ENCODE measurements at regions not wholly inside any gene's neighbourhood (a gene's known extent, or its start where the extent isn't known, plus 50 kb on each side); places are given as distances from the start of the nearest gene placed in this dataset.

DNA sequence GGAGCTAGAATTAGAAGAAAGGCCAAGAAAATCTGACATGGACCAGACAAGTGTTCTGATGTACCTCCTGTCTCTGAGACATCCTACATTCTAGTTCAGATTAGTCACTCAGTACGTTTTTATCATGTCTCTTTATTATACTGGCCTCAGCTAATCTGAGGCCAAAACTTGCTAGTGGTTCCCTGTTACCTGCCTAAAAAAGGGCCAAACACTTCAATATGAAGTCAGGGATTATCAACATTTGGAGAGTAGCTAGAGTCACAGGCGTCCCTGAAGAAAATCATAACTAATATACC lies 587.4 kb downstream of the PRELID2 start:
- no peaks in the 10 kb centered on the region for H3K36me3 ChIP-seq (ENCODE audit: insufficient read depth, low read length)
- no peak overlapping the region for H3K4me2 ChIP-seq (ENCODE audit: low read depth, low read length, poor library complexity, severe bottlenecking)

GRCh38 chr5:145246961-145247744 lies 588.0 kb downstream of the PRELID2 start:
- Histone ChIP-seq H3F3A (ENCODE audit: low read depth) (no peaks in the 10 kb centered on the region), H2AFZ (ENCODE audit: low read length) (no peak overlapping the region), H3K4me3 (ENCODE audit: low read length, poor library complexity, severe bottlenecking) (no peak overlapping the region), H4K20me1 (ENCODE audit: insufficient read depth, low read length, poor library complexity, severe bottlenecking) (no peaks in the 10 kb centered on the region), H3K9me2 (replicated peaks; ENCODE audit: low read depth, low read length) (no peaks in the 10 kb centered on the region), H3K9me3 (ENCODE audit: insufficient read depth, low read depth, low read length) (no peaks in the 10 kb centered on the region), H3K4me1 (ENCODE audit: insufficient read depth, low read length, poor library complexity, severe bottlenecking) (no peaks in the 10 kb centered on the region), H3K9ac (ENCODE audit: low read depth, low read length, poor library complexity, severe bottlenecking) (no peak overlapping the region), H3K36me3 (ENCODE audit: insufficient read depth, low read length) (no peaks in the 10 kb centered on the region), H3K79me2 (ENCODE audit: insufficient read depth, low read length) (no peaks in the 10 kb centered on the region), H3K4me2 (ENCODE audit: low read depth, low read length, poor library complexity, severe bottlenecking) (no peak overlapping the region), H3K27me3 (ENCODE audit: insufficient read depth, low read length, poor library complexity, severe bottlenecking) (no peaks in the 10 kb centered on the region)
- TF ChIP-seq, protein P1, sequence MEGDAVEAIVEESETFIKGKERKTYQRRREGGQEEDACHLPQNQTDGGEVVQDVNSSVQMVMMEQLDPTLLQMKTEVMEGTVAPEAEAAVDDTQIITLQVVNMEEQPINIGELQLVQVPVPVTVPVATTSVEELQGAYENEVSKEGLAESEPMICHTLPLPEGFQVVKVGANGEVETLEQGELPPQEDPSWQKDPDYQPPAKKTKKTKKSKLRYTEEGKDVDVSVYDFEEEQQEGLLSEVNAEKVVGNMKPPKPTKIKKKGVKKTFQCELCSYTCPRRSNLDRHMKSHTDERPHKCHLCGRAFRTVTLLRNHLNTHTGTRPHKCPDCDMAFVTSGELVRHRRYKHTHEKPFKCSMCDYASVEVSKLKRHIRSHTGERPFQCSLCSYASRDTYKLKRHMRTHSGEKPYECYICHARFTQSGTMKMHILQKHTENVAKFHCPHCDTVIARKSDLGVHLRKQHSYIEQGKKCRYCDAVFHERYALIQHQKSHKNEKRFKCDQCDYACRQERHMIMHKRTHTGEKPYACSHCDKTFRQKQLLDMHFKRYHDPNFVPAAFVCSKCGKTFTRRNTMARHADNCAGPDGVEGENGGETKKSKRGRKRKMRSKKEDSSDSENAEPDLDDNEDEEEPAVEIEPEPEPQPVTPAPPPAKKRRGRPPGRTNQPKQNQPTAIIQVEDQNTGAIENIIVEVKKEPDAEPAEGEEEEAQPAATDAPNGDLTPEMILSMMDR (conservative IDR thresholded peaks at IDR 0.05; ENCODE audit: low read length), result no peak
- no peak for TF ChIP-seq EZH2phosphoT487 (IDR thresholded peaks at IDR 0.05; ENCODE audit: borderline replicate concordance)

More for the DNA sequence above, 587.4 kb downstream of the PRELID2 start:
- Histone ChIP-seq H3K9ac (ENCODE audit: low read depth, low read length, poor library complexity, severe bottlenecking) (no peak overlapping the region), H3K9me2 (replicated peaks; ENCODE audit: low read depth, low read length) (no peaks in the 10 kb centered on the region), H3K79me2 (ENCODE audit: insufficient read depth, low read length) (no peaks in the 10 kb centered on the region), H3K4me3 (ENCODE audit: low read length, poor library complexity, severe bottlenecking) (no peak overlapping the region), H3K9me3 (ENCODE audit: insufficient read depth, low read depth, low read length) (no peaks in the 10 kb centered on the region), H4K20me1 (ENCODE audit: insufficient read depth, low read length, poor library complexity, severe bottlenecking) (no peaks in the 10 kb centered on the region), H3F3A (ENCODE audit: low read depth) (no peaks in the 10 kb centered on the region), H3K27me3 (ENCODE audit: insufficient read depth, low read length, poor library complexity, severe bottlenecking) (no peaks in the 10 kb centered on the region), H3K4me1 (ENCODE audit: insufficient read depth, low read length, poor library complexity, severe bottlenecking) (no peaks in the 10 kb centered on the region), H2AFZ (ENCODE audit: low read length) (no peak overlapping the region)
- no peak for TF ChIP-seq EZH2phosphoT487 (IDR thresholded peaks at IDR 0.05; ENCODE audit: borderline replicate concordance)
- TF ChIP-seq, protein P1 (conservative IDR thresholded peaks at IDR 0.05; ENCODE audit: low read length), result no peak

DNA sequence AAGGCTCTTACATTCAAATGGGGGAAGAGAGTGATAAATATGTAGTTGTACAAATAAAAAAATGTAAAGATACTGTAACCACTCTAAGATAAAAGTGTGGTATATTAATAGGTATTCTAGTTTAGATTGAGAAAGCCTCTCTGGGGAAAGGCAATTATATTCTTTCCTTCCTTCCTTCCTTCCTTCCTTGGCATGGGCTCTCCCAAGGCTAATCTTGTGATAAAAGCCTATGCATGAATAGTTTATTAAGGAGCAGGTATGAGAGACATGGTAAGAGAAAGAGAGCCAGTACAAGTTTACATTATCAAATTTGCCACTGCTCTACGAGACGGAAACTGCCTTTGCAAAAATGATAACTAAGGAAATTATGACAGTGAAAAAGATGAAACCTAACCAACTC lies 588.8 kb downstream of the PRELID2 start:
- no peak overlapping the region for H3K4me3 ChIP-seq (ENCODE audit: low read length, poor library complexity, severe bottlenecking)
- no peaks in the 10 kb centered on the region for H3K9me3 ChIP-seq (ENCODE audit: insufficient read depth, low read depth, low read length)
- H4K20me1 ChIP-seq (ENCODE audit: insufficient read depth, low read length, poor library complexity, severe bottlenecking), result no peaks in the 10 kb centered on the region
- H3K4me2 ChIP-seq (ENCODE audit: low read depth, low read length, poor library complexity, severe bottlenecking), result no peak overlapping the region
- no peaks in the 10 kb centered on the region for H3F3A ChIP-seq (ENCODE audit: low read depth)
- H3K36me3 ChIP-seq (ENCODE audit: insufficient read depth, low read length), result no peaks in the 10 kb centered on the region
- TF ChIP-seq, protein P1 (conservative IDR thresholded peaks at IDR 0.05; ENCODE audit: low read length), result no peak
- TF ChIP-seq EZH2phosphoT487 (IDR thresholded peaks at IDR 0.05; ENCODE audit: borderline replicate concordance), result no peak
- no peak overlapping the region for H3K9ac ChIP-seq (ENCODE audit: low read depth, low read length, poor library complexity, severe bottlenecking)
- H3K27me3 ChIP-seq (ENCODE audit: insufficient read depth, low read length, poor library complexity, severe bottlenecking), result no peaks in the 10 kb centered on the region
- H3K4me1 ChIP-seq (ENCODE audit: insufficient read depth, low read length, poor library complexity, severe bottlenecking), result no peaks in the 10 kb centered on the region
- H3K79me2 ChIP-seq (ENCODE audit: insufficient read depth, low read length), result no peaks in the 10 kb centered on the region
- no peak overlapping the region for H2AFZ ChIP-seq (ENCODE audit: low read length)
- no peaks in the 10 kb centered on the region for H3K9me2 ChIP-seq (replicated peaks; ENCODE audit: low read depth, low read length)
